IPS-18c (cell line): ENCODE measurements at regions not wholly inside any gene's neighbourhood (a gene's known extent, or its start where the extent isn't known, plus 50 kb on each side); places are given as distances from the start of the nearest gene placed in this dataset.

Experiments used
- H3K4me3 ChIP-seq: 2 replicates; pipeline ENCODE4 v1.7.0; 2013; ENCODE audit warnings: low read depth, mild to moderate bottlenecking, low read length, moderate library complexity; ENCODE audit not compliant: insufficient read depth
- H3K9me3 ChIP-seq: one replicate; pipeline ENCODE4 v1.6.1; 2013; ENCODE audit warnings: mild to moderate bottlenecking, low read length, moderate library complexity; ENCODE audit not compliant: control insufficient read depth, insufficient read depth

DNA sequence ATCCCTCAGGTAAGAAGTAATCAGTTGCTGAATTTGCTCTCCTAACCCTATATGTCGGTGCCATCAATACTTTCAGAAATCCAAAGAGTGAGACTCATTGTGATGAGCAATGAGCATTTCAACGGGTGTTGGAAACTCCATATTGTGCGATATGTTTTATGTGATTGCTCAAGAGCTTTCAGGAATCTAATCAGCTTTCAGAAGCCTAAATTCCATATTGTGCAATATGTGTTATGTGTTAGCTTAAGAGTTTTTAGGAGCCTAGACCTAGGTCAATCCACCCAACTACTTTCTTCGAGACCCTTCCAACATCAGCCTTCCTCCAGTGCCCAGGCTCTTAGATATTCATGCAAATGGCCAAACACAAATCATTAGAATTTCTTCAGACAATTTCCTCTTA lies 277.3 kb downstream of the DSC3 start:
- Histone ChIP-seq H3K9me3 (no peaks in the 10 kb centered on the region), H3K4me3 (no peak overlapping the region)

DNA sequence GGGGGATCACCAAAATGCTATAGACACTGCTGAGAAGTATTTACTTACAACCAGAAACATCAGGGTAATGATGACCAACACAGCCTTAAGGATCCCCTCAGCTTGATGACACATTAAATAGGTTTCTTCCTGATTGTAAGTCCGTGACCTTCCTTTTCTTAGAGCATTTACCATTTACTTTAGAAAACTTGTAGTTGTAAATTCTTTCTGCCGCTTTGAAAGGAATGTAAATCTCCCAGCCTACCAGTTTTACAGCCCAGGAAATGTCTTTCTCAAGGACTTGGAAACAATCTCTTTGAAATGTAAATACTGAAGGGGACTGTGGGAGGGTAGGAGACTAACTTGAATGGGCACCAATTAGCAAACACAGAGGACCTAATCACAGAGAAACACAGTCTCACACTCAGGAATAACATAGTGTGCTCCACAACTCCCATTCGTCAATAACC lies 278.6 kb downstream of the DSC3 start:
- H3K9me3 ChIP-seq: no peaks in the 10 kb centered on the region
- no peak overlapping the region for H3K4me3 ChIP-seq

DNA sequence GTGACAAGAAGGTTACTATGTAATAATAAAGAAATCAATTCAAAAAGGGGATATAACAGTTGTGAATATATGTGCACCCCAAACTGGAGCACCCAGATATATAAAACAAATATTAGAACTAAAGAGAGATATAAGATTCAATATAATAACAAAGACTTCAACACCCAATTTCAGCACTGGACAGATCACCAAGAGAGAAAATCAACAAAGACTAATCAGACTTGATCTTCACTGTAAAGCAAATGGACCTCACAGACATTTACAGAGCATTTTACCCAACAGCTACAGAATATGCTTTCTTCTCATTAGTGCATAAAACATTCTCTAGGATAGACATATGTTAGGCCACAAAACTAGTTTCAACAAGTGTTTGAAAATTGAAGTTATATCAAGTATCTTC lies 287.7 kb downstream of the DSC3 start:
- Histone ChIP-seq H3K9me3 (no peaks in the 10 kb centered on the region), H3K4me3 (no peak overlapping the region)

- Histone ChIP-seq H3K9me3 (no peaks in the 10 kb centered on the region), H3K4me3 (no peak overlapping the region)
Measured at GRCh38 chr18:30748541-30748940, 294.0 kb downstream of the DSC3 start.

- no peaks in the 10 kb centered on the region for H3K9me3 ChIP-seq
- H3K4me3 ChIP-seq: no peak overlapping the region
Measured at GRCh38 chr18:30746224-30746623, 296.3 kb downstream of the DSC3 start.

GRCh38 chr18:30743033-30743432 lies 299.5 kb downstream of the DSC3 start:
- Histone ChIP-seq H3K9me3 (no peaks in the 10 kb centered on the region), H3K4me3 (no peak overlapping the region)

DNA sequence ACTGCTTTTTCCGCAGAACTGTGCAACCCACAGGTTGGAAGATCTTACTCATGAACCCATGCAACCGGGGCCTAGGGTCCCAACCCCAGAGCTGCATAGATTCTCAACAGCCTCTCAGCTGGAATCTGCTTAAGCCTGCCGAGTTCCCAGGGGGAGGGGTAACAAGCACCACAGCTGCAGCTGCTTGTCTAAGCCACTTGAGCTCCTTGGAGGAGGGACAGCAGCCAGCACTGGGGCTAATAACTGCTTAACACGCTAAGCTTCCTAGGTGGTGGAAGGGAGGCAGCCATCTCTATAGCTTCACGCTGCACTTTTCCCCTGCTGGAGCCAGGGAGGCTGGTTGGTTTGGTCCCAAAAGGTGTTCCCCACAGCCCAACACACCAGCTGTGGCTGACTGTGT lies 311.6 kb downstream of the DSC3 start:
- peaks cover 2% of the 10 kb centered on the region for H3K9me3 ChIP-seq
- no peak overlapping the region for H3K4me3 ChIP-seq

GRCh38 chr18:30727849-30728248 lies 314.7 kb downstream of the DSC3 start:
- Histone ChIP-seq H3K9me3 (peaks cover 2% of the 10 kb centered on the region), H3K4me3 (no peak overlapping the region)

DNA sequence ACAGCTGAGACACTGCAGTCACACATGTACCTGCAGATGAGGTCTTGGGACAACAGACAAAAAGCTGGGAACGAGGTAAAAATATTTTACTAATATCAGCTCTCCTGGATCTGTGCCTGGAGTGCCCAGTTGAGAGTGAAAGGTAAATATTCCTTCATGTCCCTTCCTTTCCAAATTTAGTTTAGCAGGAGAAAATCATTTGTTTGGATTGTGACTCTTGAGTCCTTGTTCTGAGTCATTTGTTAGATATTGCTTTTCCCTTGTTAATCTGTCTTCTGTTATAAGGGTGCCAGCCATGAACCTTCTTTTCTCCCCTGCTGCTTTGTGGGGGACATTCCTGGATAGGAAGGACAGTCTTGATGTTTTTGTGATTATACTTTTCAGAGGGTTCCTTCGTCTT lies 329.2 kb downstream of the DSC3 start:
- no peaks in the 10 kb centered on the region for H3K9me3 ChIP-seq
- H3K4me3 ChIP-seq: no peak overlapping the region

DNA sequence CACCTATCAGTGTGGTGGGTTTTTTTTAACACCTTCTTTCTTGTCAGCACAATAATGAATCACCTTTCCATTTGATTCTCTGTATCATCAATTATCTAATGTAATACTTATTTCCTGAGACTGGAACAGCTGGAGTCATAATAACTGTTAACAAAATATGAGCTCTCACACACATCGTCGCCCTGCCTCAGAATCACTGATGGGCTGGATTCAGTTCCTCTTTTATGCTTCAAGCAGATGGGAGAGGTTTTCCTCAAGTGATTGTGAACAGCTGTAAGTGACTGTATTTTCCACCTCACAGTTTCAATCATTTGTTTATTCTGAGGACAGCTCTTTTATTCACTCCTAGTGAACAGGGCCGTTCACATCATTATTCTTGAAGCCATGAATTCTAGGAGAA lies 330.2 kb downstream of the DSC3 start:
- Histone ChIP-seq H3K4me3 (no peak overlapping the region), H3K9me3 (no peaks in the 10 kb centered on the region)

- Histone ChIP-seq H3K9me3 (no peaks in the 10 kb centered on the region), H3K4me3 (no peak overlapping the region)
Measured at GRCh38 chr18:30709595-30709994, 332.9 kb downstream of the DSC3 start.

- H3K4me3 ChIP-seq: no peak overlapping the region
- no peaks in the 10 kb centered on the region for H3K9me3 ChIP-seq
Measured at GRCh38 chr18:30705943-30706342, 336.6 kb downstream of the DSC3 start.

- no peak overlapping the region for H3K4me3 ChIP-seq
- no peaks in the 10 kb centered on the region for H3K9me3 ChIP-seq
Measured at GRCh38 chr18:30698571-30698970, 344.0 kb downstream of the DSC3 start.

GRCh38 chr18:30696201-30696600 lies 346.3 kb downstream of the DSC3 start:
- Histone ChIP-seq H3K4me3 (no peak overlapping the region), H3K9me3 (no peaks in the 10 kb centered on the region)

GRCh38 chr18:30694773-30695172 lies 347.8 kb downstream of the DSC3 start:
- Histone ChIP-seq H3K4me3 (no peak overlapping the region), H3K9me3 (no peaks in the 10 kb centered on the region)

DNA sequence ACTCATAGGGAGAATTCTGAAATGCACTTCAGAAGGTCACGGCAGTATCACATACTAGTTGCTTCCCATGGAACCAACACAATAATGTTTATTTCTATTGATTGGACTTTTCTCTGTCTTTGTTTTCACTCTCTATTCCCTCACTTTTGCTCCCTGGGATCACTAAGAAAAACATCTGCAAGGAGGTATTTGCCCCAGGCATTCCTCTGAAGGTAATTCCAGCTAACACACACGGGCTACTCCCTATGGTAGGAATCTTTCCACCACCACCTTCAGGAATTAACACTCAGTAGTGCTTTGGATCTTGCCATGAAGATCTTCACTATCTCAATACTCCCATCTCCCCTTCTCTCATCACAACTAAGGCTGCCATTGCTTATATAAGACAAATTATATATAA lies 353.3 kb downstream of the DSC3 start:
- no peak overlapping the region for H3K4me3 ChIP-seq
- H3K9me3 ChIP-seq: no peaks in the 10 kb centered on the region

DNA sequence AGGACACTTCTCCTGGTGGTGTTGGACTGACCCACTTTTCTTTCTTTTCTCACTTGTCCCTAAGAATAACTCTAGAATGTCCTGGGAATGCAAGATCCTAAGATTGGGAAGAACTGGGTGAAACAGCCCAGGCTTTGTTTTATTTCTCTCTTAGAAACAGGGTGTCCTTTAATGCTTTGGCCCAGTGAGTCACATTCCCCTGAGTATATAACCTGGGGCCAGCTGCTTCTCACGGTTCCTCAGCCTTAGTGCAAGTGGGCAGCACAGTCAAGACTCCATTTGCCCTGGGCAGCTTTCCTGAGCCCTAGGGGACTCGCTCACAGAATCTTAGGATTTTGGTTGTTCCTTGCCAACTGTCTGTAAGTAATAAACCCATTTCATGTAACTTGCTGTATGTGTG lies 355.0 kb downstream of the DSC3 start:
- no peaks in the 10 kb centered on the region for H3K9me3 ChIP-seq
- no peak overlapping the region for H3K4me3 ChIP-seq

GRCh38 chr18:30684825-30685481 lies 357.6 kb downstream of the DSC3 start:
- Histone ChIP-seq H3K9me3 (no peaks in the 10 kb centered on the region), H3K4me3 (no peak overlapping the region)

- Histone ChIP-seq H3K9me3 (no peaks in the 10 kb centered on the region), H3K4me3 (no peak overlapping the region)
Measured at GRCh38 chr18:30683836-30684235, 358.7 kb downstream of the DSC3 start.
